GM12878 (cell line): ENCODE measurements at regions not wholly inside any gene's neighbourhood (a gene's known extent, or its start where the extent isn't known, plus 50 kb on each side); places are given as distances from the start of the nearest gene placed in this dataset.

Experiments
- BHLHE40 ChIP-seq, 2 experiments: fragments of 450-650 bp in 1 of 2; IDR thresholded peaks; 2 replicates each; pipeline ENCODE4 v1.6.1; 2011 to 2017; ENCODE audit warnings: low read depth in 2 of 2, borderline replicate concordance in 1 of 2, improper control_type of control experiment in 1 of 2, low read length in 1 of 2, mild to moderate bottlenecking in 1 of 2
- CBX3 ChIP-seq: fragments of 200-600 bp; sonication (generic); IDR thresholded peaks from 2 replicates; pipeline ENCODE4 v1.6.1; 2016; ENCODE audit warnings: low read depth, borderline replicate concordance
- CREB1 ChIP-seq: IDR thresholded peaks from 2 replicates; pipeline ENCODE4 v1.6.1; 2012; ENCODE audit warnings: low read depth, mild to moderate bottlenecking, inconsistent platforms
- EZH2 ChIP-seq: IDR thresholded peaks from 2 replicates; pipeline ENCODE4 v1.6.1; 2012; ENCODE audit warnings: low read depth, mild to moderate bottlenecking, control low read depth, inconsistent platforms, low read length, borderline replicate concordance; ENCODE audit not compliant: control insufficient read depth
- GABPA ChIP-seq: IDR thresholded peaks from 2 replicates; pipeline ENCODE4 v1.6.1; 2014; ENCODE audit warnings: antibody characterized with exemption, low read depth, mild to moderate bottlenecking, inconsistent platforms
- HDAC2 ChIP-seq: fragments of 200-600 bp; sonication (generic); IDR thresholded peaks from 2 replicates; pipeline ENCODE4 v1.6.1; 2017
- IKZF2 ChIP-seq, 2 experiments: fragments of 450-650 bp; IDR thresholded peaks; 2 replicates each; pipeline ENCODE4 v1.6.1; 2017; ENCODE audit warnings: mild to moderate bottlenecking in 2 of 2, moderate library complexity in 2 of 2
- MEF2A ChIP-seq: IDR thresholded peaks from 2 replicates; pipeline ENCODE4 v1.6.1; 2011; ENCODE audit warnings: low read depth, mild to moderate bottlenecking, low read length, moderate library complexity; ENCODE audit not compliant: insufficient read depth
- NFIC ChIP-seq: IDR thresholded peaks from 2 replicates; pipeline ENCODE4 v1.6.1; 2012; ENCODE audit warnings: low read depth, mild to moderate bottlenecking, inconsistent platforms, low read length, moderate library complexity
- NRF1 ChIP-seq: conservative IDR thresholded peaks from 2 replicates; pipeline ENCODE4 v1.6.1; 2011; ENCODE audit warnings: mild to moderate bottlenecking, low read depth, low read length, improper control_type of control experiment
- PAX5 ChIP-seq: IDR thresholded peaks from 2 replicates; pipeline ENCODE4 v1.6.1; 2011; ENCODE audit warnings: low read depth, low read length, borderline replicate concordance
- PML ChIP-seq: IDR thresholded peaks from 2 replicates; pipeline ENCODE4 v1.6.1; 2012; ENCODE audit warnings: low read length, inconsistent platforms
- RB1 ChIP-seq: fragments of 450-650 bp; formaldehyde crosslinking; IDR thresholded peaks from 2 replicates; pipeline ENCODE4 v1.6.1; 2017; ENCODE audit warnings: mild to moderate bottlenecking, borderline replicate concordance
- SMARCA5 ChIP-seq: fragments of 450-650 bp; IDR thresholded peaks from 2 replicates; pipeline ENCODE4 v1.6.1; 2017; ENCODE audit warnings: mild to moderate bottlenecking
- SREBF1 ChIP-seq: IDR thresholded peaks from 2 replicates; pipeline ENCODE4 v1.6.1; 2012; ENCODE audit warnings: mild to moderate bottlenecking, low read length
- ZBTB33 ChIP-seq: fragments of 450-650 bp; IDR thresholded peaks from 2 replicates; pipeline ENCODE4 v1.6.1; 2017; ENCODE audit warnings: mild to moderate bottlenecking
- TF ChIP-seq, protein P1 (sequence below): IDR thresholded peaks from 2 replicates; pipeline ENCODE4 v1.6.1; 2012; ENCODE audit warnings: improper control_type of control experiment, low read depth, low read length; ENCODE audit not compliant: insufficient replicate concordance
- TF ChIP-seq, protein P2 (sequence below): IDR thresholded peaks from 2 replicates; pipeline ENCODE4 v1.6.1; 2011; ENCODE audit warnings: low read depth, mild to moderate bottlenecking, low read length, moderate library complexity, borderline replicate concordance; ENCODE audit errors: extremely low read depth

- TF ChIP-seq, protein P1, sequence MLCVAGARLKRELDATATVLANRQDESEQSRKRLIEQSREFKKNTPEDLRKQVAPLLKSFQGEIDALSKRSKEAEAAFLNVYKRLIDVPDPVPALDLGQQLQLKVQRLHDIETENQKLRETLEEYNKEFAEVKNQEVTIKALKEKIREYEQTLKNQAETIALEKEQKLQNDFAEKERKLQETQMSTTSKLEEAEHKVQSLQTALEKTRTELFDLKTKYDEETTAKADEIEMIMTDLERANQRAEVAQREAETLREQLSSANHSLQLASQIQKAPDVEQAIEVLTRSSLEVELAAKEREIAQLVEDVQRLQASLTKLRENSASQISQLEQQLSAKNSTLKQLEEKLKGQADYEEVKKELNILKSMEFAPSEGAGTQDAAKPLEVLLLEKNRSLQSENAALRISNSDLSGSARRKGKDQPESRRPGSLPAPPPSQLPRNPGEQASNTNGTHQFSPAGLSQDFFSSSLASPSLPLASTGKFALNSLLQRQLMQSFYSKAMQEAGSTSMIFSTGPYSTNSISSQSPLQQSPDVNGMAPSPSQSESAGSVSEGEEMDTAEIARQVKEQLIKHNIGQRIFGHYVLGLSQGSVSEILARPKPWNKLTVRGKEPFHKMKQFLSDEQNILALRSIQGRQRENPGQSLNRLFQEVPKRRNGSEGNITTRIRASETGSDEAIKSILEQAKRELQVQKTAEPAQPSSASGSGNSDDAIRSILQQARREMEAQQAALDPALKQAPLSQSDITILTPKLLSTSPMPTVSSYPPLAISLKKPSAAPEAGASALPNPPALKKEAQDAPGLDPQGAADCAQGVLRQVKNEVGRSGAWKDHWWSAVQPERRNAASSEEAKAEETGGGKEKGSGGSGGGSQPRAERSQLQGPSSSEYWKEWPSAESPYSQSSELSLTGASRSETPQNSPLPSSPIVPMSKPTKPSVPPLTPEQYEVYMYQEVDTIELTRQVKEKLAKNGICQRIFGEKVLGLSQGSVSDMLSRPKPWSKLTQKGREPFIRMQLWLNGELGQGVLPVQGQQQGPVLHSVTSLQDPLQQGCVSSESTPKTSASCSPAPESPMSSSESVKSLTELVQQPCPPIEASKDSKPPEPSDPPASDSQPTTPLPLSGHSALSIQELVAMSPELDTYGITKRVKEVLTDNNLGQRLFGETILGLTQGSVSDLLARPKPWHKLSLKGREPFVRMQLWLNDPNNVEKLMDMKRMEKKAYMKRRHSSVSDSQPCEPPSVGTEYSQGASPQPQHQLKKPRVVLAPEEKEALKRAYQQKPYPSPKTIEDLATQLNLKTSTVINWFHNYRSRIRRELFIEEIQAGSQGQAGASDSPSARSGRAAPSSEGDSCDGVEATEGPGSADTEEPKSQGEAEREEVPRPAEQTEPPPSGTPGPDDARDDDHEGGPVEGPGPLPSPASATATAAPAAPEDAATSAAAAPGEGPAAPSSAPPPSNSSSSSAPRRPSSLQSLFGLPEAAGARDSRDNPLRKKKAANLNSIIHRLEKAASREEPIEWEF = no peak
- TF ChIP-seq GABPA (peak; percentile 69; the same call in 1 of the 2 replicates), NFIC (peak; percentile 88), RB1 (no peak), SMARCA5 (no peak), CBX3 (no peak), BHLHE40 (IDR thresholded peaks at IDR 0.05; ENCODE audit: borderline replicate concordance in 1 of 2, low read depth in 2 of 2, low read length in 1 of 2) (peak; percentile 26 to 59; a peak in 2 of 4 replicates), ZBTB33 (no peak), MEF2A (peak; percentile 87), EZH2 (no peak), HDAC2 (no peak), CREB1 (peak; percentile 60; the same call in 1 of the 2 replicates), PAX5 (peak; percentile 71; the same call in 1 of the 2 replicates), IKZF2 (IDR thresholded peaks at IDR 0.05) (peak in 1 of 2 experiments; percentile 14; a peak in 1 of 4 replicates), SREBF1 (no peak), NRF1 (no peak), PML (0 out of 2 replicates have a peak, but pooled peaks have one; percentile 41)
- TF ChIP-seq, protein P2, sequence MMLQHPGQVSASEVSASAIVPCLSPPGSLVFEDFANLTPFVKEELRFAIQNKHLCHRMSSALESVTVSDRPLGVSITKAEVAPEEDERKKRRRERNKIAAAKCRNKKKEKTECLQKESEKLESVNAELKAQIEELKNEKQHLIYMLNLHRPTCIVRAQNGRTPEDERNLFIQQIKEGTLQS = no peak
These were observed 210.0 kb upstream of the STK26 start (continued) for GRCh38 chrX:131812847-131813825.
